Erythroblast (primary cell): ENCODE measurements at regions not wholly inside any gene's neighbourhood (a gene's known extent, or its start where the extent isn't known, plus 50 kb on each side); places are given as distances from the start of the nearest gene placed in this dataset.

Experiments
- GATA1 ChIP-seq: IDR thresholded peaks from 2 replicates; pipeline ENCODE4 v1.6.1; 2011; ENCODE audit warnings: low read depth, mild to moderate bottlenecking, control low read depth, low read length, moderate library complexity
- POLR2A ChIP-seq: IDR thresholded peaks from 2 replicates; pipeline ENCODE4 v1.6.1; 2011; ENCODE audit warnings: mild to moderate bottlenecking, low read length

GRCh38 chr17:70519300-70519699 lies 350.0 kb downstream of the KCNJ2 start:
- TF ChIP-seq POLR2A (no peak), GATA1 (no peak)
